Liver (tissue), 8 donors: ENCODE measurements at regions not wholly inside any gene's neighbourhood (a gene's known extent, or its start where the extent isn't known, plus 50 kb on each side); places are given as distances from the start of the nearest gene placed in this dataset.

Source experiments
- DNase-seq: peaks from one replicate; pipeline ENCODE4 v3.0.0-alpha.2; 2017; ENCODE audit warnings: low spot score
- H3K27ac ChIP-seq, 2 donors: one replicate each; pipeline ENCODE4 v1.7.0; 2013; ENCODE audit warnings: inconsistent platforms in 2 of 2, low read length in 2 of 2, control low read depth in 1 of 2, low read depth in 1 of 2, mild to moderate bottlenecking in 1 of 2
- H3K27me3 ChIP-seq, 4 donors: one replicate each; pipeline versions ENCODE4 v1.6.1 to v1.7.0; 2013; ENCODE audit warnings: low read length in 3 of 4, inconsistent platforms in 1 of 4, mild to moderate bottlenecking in 1 of 4, moderate library complexity in 1 of 4; ENCODE audit not compliant: control insufficient read depth in 4 of 4, insufficient read depth in 4 of 4
- H3K36me3 ChIP-seq, 4 donors: one replicate each; pipeline versions ENCODE4 v1.6.1 to v1.7.0; 2013; ENCODE audit warnings: low read length in 3 of 4, mild to moderate bottlenecking in 3 of 4, low read depth in 1 of 4, moderate library complexity in 1 of 4; ENCODE audit not compliant: control insufficient read depth in 4 of 4, insufficient read depth in 3 of 4
- H3K4me1 ChIP-seq, 4 donors: one replicate each; pipeline versions ENCODE4 v1.6.1 to v1.7.0; 2013; ENCODE audit warnings: low read length in 3 of 4, mild to moderate bottlenecking in 3 of 4, moderate library complexity in 1 of 4; ENCODE audit not compliant: control insufficient read depth in 4 of 4, insufficient read depth in 4 of 4
- H3K4me3 ChIP-seq, 3 donors: one replicate each; pipeline versions ENCODE4 v1.6.1 to v1.7.0; 2013; ENCODE audit warnings: low read length in 3 of 3, control low read depth in 1 of 3, low read depth in 1 of 3, mild to moderate bottlenecking in 1 of 3
- H3K9ac ChIP-seq, 2 donors: one replicate each; pipeline ENCODE4 v1.7.0; 2013; ENCODE audit warnings: low read length in 2 of 2, mild to moderate bottlenecking in 2 of 2, moderate library complexity in 2 of 2, control low read depth in 1 of 2, low read depth in 1 of 2
- H3K9me3 ChIP-seq, 4 donors: one replicate each; pipeline versions ENCODE4 v1.6.1 to v1.7.0; 2013; ENCODE audit warnings: low read length in 3 of 4; ENCODE audit not compliant: control insufficient read depth in 4 of 4
- ATF3 ChIP-seq: IDR thresholded peaks from 2 replicates; pipeline ENCODE4 v1.6.1; 2016; ENCODE audit warnings: antibody characterized with exemption
- EGR1 ChIP-seq, 2 donors: IDR thresholded peaks; 2 replicates each; pipeline ENCODE4 v1.6.1; 2016 to 2018; ENCODE audit warnings: antibody characterized with exemption in 2 of 2, low read depth in 2 of 2
- FOXA2 ChIP-seq: IDR thresholded peaks from 2 replicates; pipeline ENCODE4 v1.6.1; 2016; ENCODE audit warnings: antibody characterized with exemption
- HNF4G ChIP-seq: IDR thresholded peaks from 2 replicates; pipeline ENCODE4 v1.6.1; 2016; ENCODE audit warnings: antibody characterized with exemption
- ZBTB33 ChIP-seq: IDR thresholded peaks from 2 replicates; pipeline ENCODE4 v1.6.1; 2016; ENCODE audit warnings: antibody characterized with exemption
- WGBS: extraction: QIAGEN DNeasy Blood & Tissue Kit; methylation state at CpG from one replicate; pipeline ENCODE4 v1.1.7; 2013; 5-methylcytosine and 5-hydroxymethylcytosine counted together
- TF ChIP-seq, protein P1 (sequence below): fragments of 150-350 bp; IDR thresholded peaks from 2 replicates; pipeline ENCODE4 v1.5.1; 2017; ENCODE audit warnings: improper control_type of control experiment, low read depth, low read length; ENCODE audit not compliant: missing input control
- TF ChIP-seq, protein P2 (sequence below): IDR thresholded peaks from 2 replicates; pipeline ENCODE4 v1.6.1; 2016; ENCODE audit warnings: antibody characterized with exemption, mild to moderate bottlenecking
- donor health status: healthy.
- donor health status: healthy.
- donor health status: healthy.
- donor health status: healthy.
- donor health status: healthy.

GRCh38 chr15:94168250-94168649 lies 63.1 kb upstream of the MCTP2 start:
- Histone ChIP-seq H3K4me1 (no peaks in the 10 kb centered on the region), H3K9ac (no peak overlapping the region), H3K36me3 (no peaks in the 10 kb centered on the region), H3K4me3 (no peak overlapping the region), H3K27me3 (peaks cover 0 to 3% (median 0%) of the 10 kb centered on the region in 4 donors), H3K27ac (no peak overlapping the region), H3K9me3 (no peaks in the 10 kb centered on the region)
- DNase-seq = no peak
- 86% methylated on average over 8 of the region's 8 CpGs for WGBS
- no peak for TF ChIP-seq ZBTB33
- TF ChIP-seq, protein P1, sequence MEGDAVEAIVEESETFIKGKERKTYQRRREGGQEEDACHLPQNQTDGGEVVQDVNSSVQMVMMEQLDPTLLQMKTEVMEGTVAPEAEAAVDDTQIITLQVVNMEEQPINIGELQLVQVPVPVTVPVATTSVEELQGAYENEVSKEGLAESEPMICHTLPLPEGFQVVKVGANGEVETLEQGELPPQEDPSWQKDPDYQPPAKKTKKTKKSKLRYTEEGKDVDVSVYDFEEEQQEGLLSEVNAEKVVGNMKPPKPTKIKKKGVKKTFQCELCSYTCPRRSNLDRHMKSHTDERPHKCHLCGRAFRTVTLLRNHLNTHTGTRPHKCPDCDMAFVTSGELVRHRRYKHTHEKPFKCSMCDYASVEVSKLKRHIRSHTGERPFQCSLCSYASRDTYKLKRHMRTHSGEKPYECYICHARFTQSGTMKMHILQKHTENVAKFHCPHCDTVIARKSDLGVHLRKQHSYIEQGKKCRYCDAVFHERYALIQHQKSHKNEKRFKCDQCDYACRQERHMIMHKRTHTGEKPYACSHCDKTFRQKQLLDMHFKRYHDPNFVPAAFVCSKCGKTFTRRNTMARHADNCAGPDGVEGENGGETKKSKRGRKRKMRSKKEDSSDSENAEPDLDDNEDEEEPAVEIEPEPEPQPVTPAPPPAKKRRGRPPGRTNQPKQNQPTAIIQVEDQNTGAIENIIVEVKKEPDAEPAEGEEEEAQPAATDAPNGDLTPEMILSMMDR = peak; percentile 5

- Histone ChIP-seq H3K36me3 (no peaks in the 10 kb centered on the region), H3K27ac (no peak overlapping the region), H3K27me3 (no peaks in the 10 kb centered on the region), H3K9me3 (no peaks in the 10 kb centered on the region), H3K9ac (no peak overlapping the region), H3K4me3 (no peak overlapping the region), H3K4me1 (no peaks in the 10 kb centered on the region)
- no peak for TF ChIP-seq EGR1 (IDR thresholded peaks at IDR 0.05; ENCODE audit: low read depth in 2 of 2)
- no peak for TF ChIP-seq ZBTB33
- TF ChIP-seq, protein P1 = no peak
- no peak for TF ChIP-seq FOXA2
- TF ChIP-seq, protein P2, sequence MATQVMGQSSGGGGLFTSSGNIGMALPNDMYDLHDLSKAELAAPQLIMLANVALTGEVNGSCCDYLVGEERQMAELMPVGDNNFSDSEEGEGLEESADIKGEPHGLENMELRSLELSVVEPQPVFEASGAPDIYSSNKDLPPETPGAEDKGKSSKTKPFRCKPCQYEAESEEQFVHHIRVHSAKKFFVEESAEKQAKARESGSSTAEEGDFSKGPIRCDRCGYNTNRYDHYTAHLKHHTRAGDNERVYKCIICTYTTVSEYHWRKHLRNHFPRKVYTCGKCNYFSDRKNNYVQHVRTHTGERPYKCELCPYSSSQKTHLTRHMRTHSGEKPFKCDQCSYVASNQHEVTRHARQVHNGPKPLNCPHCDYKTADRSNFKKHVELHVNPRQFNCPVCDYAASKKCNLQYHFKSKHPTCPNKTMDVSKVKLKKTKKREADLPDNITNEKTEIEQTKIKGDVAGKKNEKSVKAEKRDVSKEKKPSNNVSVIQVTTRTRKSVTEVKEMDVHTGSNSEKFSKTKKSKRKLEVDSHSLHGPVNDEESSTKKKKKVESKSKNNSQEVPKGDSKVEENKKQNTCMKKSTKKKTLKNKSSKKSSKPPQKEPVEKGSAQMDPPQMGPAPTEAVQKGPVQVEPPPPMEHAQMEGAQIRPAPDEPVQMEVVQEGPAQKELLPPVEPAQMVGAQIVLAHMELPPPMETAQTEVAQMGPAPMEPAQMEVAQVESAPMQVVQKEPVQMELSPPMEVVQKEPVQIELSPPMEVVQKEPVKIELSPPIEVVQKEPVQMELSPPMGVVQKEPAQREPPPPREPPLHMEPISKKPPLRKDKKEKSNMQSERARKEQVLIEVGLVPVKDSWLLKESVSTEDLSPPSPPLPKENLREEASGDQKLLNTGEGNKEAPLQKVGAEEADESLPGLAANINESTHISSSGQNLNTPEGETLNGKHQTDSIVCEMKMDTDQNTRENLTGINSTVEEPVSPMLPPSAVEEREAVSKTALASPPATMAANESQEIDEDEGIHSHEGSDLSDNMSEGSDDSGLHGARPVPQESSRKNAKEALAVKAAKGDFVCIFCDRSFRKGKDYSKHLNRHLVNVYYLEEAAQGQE = no peak
- TF ChIP-seq ATF3 = no peak
- no peak for TF ChIP-seq HNF4G
- WGBS = 77% methylated on average over 3 of the region's 3 CpGs
- no peak for DNase-seq
Observed at GRCh38 chr15:94164971-94165370, 66.4 kb upstream of the MCTP2 start.
